Epithelial cell of esophagus (primary cell): ENCODE measurements at regions not wholly inside any gene's neighbourhood (a gene's known extent, or its start where the extent isn't known, plus 50 kb on each side); places are given as distances from the start of the nearest gene placed in this dataset.
A peak's percentile ranks its signal among the peaks of the same experiment; 100 is the strongest.

Experiments
- DNase-seq: peaks from one replicate; pipeline ENCODE4 v3.0.0; 2010; ENCODE audit warnings: low read depth
- H3K4me3 ChIP-seq: 2 replicates; pipeline ENCODE4 v1.5.1; 2011; ENCODE audit warnings: mild to moderate bottlenecking, low read length, control low read depth
- CTCF ChIP-seq: IDR thresholded peaks from 2 replicates; pipeline ENCODE4 v1.5.1; 2011; ENCODE audit warnings: low read depth, mild to moderate bottlenecking, low read length, control low read depth, inconsistent platforms; ENCODE audit not compliant: insufficient read depth; ENCODE audit errors: missing control alignments

DNA sequence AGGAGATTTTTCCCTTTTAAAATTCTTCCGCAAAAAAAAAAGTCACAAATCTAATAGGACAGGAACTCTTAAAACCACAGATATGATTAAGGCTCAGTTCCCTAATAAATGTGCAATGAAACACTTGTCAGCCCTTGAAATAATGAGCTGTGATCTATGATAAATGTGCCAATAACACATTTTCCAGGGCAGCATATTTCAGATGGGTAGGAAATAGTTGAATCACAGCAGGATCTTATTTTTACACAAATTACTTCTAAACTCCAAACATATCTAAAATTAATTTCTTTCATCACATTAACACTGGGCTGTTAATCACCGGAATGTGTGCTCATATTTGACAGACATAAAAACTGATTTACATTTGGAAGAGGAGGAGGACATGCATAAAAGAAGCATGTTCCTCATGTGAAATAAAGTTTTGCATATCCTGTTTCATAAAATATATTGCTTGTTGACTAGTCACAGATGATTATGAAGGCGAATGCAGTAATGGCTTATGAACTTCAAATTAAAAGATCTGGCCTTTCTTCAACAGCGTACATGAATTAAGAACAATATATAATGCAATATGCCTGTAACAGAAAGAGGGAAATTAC lies 281.4 kb downstream of the PAX3 start:
- no peak for TF ChIP-seq CTCF
- no peak for DNase-seq
- H3K4me3 ChIP-seq, result no peak overlapping the region

GRCh38 chr2:222013889-222014288 lies 284.9 kb downstream of the PAX3 start:
- no peak for TF ChIP-seq CTCF
- DNase-seq, result no peak
- H3K4me3 ChIP-seq, result no peak overlapping the region

DNA sequence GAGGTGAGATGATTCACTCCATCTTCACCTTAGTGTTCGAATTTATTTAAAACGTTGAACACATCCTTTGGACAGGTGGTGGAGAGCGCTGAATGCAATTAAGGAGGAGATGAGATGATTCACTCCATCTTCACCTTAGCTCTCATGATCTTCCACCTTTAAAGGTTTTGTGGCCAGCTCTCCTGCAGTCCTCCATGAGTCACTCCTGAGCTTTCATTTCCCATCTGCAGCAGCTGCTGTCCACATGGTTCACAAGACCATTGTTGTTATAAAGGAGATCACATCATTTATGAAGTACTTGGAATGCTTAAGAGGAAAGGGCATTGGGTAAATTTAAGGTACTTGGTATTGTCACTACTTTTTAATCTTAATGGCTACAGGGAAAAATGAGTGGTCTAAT lies 298.5 kb downstream of the PAX3 start:
- H3K4me3 ChIP-seq, result no peak overlapping the region
- peak; percentile 59 for DNase-seq
- TF ChIP-seq CTCF, result no peak

GRCh38 chr2:221999717-222000116 lies 299.1 kb downstream of the PAX3 start:
- H3K4me3 ChIP-seq, result no peak overlapping the region
- peak; percentile 39 for DNase-seq
- no peak for TF ChIP-seq CTCF

GRCh38 chr2:221999166-221999565 lies 299.6 kb downstream of the PAX3 start:
- no peak for TF ChIP-seq CTCF
- no peak overlapping the region for H3K4me3 ChIP-seq
- DNase-seq, result no peak

DNA sequence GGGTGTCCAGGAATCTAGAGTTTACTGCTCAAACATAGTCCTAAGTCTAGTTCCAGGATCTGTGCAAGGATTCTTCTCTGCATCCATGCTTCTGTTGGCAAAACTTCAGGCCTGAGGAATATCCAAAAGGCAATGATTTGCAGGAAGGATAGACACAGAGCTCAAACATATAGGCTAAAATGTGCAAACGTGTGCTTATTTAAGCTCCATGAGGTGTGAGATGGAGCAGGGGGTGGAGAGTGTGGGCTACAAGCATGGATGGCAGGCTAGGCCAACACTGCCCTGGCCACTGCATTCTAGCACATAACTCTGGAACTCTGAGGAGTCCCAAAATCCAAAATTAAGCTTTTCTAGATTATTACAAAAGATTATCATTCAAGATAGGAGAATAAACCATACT lies 301.1 kb downstream of the PAX3 start:
- no peak for TF ChIP-seq CTCF
- no peak overlapping the region for H3K4me3 ChIP-seq
- no peak for DNase-seq

- H3K4me3 ChIP-seq, result no peak overlapping the region
- TF ChIP-seq CTCF, result no peak
- DNase-seq, result peak; percentile 84
Observed at GRCh38 chr2:221997100-221997499, 301.7 kb downstream of the PAX3 start.
